Endothelial cell of umbilical vein (primary cell): ENCODE measurements at regions not wholly inside any gene's neighbourhood (a gene's known extent, or its start where the extent isn't known, plus 50 kb on each side); places are given as distances from the start of the nearest gene placed in this dataset.

Experiments used
- BruUV-seq: library from RNA; stranded (reverse); fragments of 400-500 nt; replicated peaks from 2 replicates; lab custom pipeline; 2021; lab: Mats Ljungman, UMichigan
- CTCF ChIA-PET: fragments of 300-600, 350-600 bp; sonication (Branson Sonifier 250); formaldehyde crosslinking; loops from one replicate; lab custom pipeline; 2021; ENCODE audit warnings: antibody characterized with exemption, inconsistent platforms; lab: Charles Lee
- POLR2A ChIA-PET: fragments of 300-600, 350-600 bp; sonication (Branson Sonifier 250); formaldehyde crosslinking; loops from one replicate; lab custom pipeline; 2021; ENCODE audit warnings: antibody characterized with exemption, inconsistent platforms; lab: Charles Lee
- DNase-seq: peaks from one replicate; pipeline ENCODE4 v3.0.0-alpha.2; 2011; ENCODE audit warnings: low read depth, low spot score
- FAIRE-seq: peaks from 2 replicates; lab custom pipeline; 2011; peaks lifted over from hg19 to GRCh38; lab: Jason Lieb, UNC
- H2AFZ ChIP-seq: 2 replicates; pipeline ENCODE4 v1.6.0; 2012; ENCODE audit warnings: low read depth, low read length, control low read depth, inconsistent platforms
- H3K27ac ChIP-seq: 2 replicates; pipeline ENCODE4 v1.5.1; 2011; ENCODE audit warnings: low read depth, mild to moderate bottlenecking, control low read depth, low read length, moderate library complexity; ENCODE audit not compliant: insufficient read depth
- H3K27me3 ChIP-seq, 2 experiments: 2 replicates each; pipeline versions ENCODE4 v1.6.0 to v1.6.1; 2011; ENCODE audit warnings: low read length in 2 of 2, mixed read lengths in 1 of 2; ENCODE audit not compliant: control insufficient read depth in 2 of 2, insufficient read depth in 2 of 2
- H3K36me3 ChIP-seq, 2 experiments: 2 replicates in 1 of 2; 3 replicates in 1 of 2; pipeline ENCODE4 v1.5.1; 2011; ENCODE audit warnings: low read length in 2 of 2, mild to moderate bottlenecking in 1 of 2, moderate library complexity in 1 of 2; ENCODE audit not compliant: control insufficient read depth in 2 of 2, insufficient read depth in 2 of 2; ENCODE audit errors: extremely low read depth in 1 of 2
- H3K4me1 ChIP-seq: 3 replicates; pipeline ENCODE4 v1.5.1; 2011; ENCODE audit warnings: mild to moderate bottlenecking, low read length; ENCODE audit not compliant: control insufficient read depth, insufficient read depth; ENCODE audit errors: extremely low read depth
- H3K4me2 ChIP-seq: 2 replicates; pipeline ENCODE4 v1.6.1; 2011; ENCODE audit warnings: low read length, control low read depth, mixed read lengths; ENCODE audit not compliant: insufficient read depth
- H3K4me3 ChIP-seq, 3 experiments: fragments of 200-600 bp in 1 of 3; sonication (generic), shearing (Covaris generic) in 1 of 3; replicated peaks in 1 of 3; 2 replicates each; pipeline ENCODE4 v1.5.1; 2011 to 2016; ENCODE audit warnings: control low read depth in 3 of 3, low read length in 3 of 3, mild to moderate bottlenecking in 2 of 3, inconsistent platforms in 1 of 3, low read depth in 1 of 3, moderate library complexity in 1 of 3; ENCODE audit not compliant: insufficient read depth in 1 of 3
- H3K79me2 ChIP-seq: 2 replicates; pipeline ENCODE4 v1.6.0; 2012; ENCODE audit warnings: low read length, inconsistent platforms; ENCODE audit not compliant: control insufficient read depth, insufficient read depth
- H3K9ac ChIP-seq: replicated peaks from 2 replicates; pipeline ENCODE3; 2011; ENCODE audit warnings: low read length, control low read depth; ENCODE audit not compliant: insufficient read depth; ENCODE audit errors: extremely low read depth
- H3K9me1 ChIP-seq: replicated peaks from 3 replicates; pipeline ENCODE4 v1.6.0; 2011; ENCODE audit warnings: mild to moderate bottlenecking, low read length; ENCODE audit not compliant: control insufficient read depth, insufficient read depth; ENCODE audit errors: extremely low read depth
- H3K9me3 ChIP-seq: replicated peaks from 2 replicates; pipeline ENCODE4 v1.5.1; 2012; ENCODE audit warnings: low read length, inconsistent platforms; ENCODE audit not compliant: control insufficient read depth, insufficient read depth
- H4K20me1 ChIP-seq: replicated peaks from 2 replicates; pipeline ENCODE3; 2011; ENCODE audit warnings: mild to moderate bottlenecking, low read length; ENCODE audit not compliant: control insufficient read depth, insufficient read depth; ENCODE audit errors: extremely low read depth
- CTCF ChIP-seq, 2 donors: IDR thresholded peaks; 1 replicate in 1 of 2; 2 replicates in 1 of 2; pipeline ENCODE4 v1.5.1; 2011; ENCODE audit warnings: low read length in 2 of 2, mild to moderate bottlenecking in 2 of 2, moderate library complexity in 2 of 2, control low read depth in 1 of 2, inconsistent platforms in 1 of 2, low read depth in 1 of 2; ENCODE audit not compliant: insufficient read depth in 1 of 2; ENCODE audit errors: extremely low read depth in 1 of 2
- EZH2 ChIP-seq: IDR thresholded peaks from 2 replicates; pipeline ENCODE4 v1.6.1; 2012; ENCODE audit warnings: borderline replicate concordance, low read depth, mild to moderate bottlenecking, moderate library complexity, low read length, inconsistent platforms; ENCODE audit not compliant: severe bottlenecking
- FOS ChIP-seq: IDR thresholded peaks from 2 replicates; pipeline ENCODE4 v1.6.1; 2011; ENCODE audit warnings: mild to moderate bottlenecking, low read length, moderate library complexity, borderline replicate concordance; ENCODE audit not compliant: insufficient read depth
- GATA2 ChIP-seq: IDR thresholded peaks from 2 replicates; pipeline ENCODE4 v1.7.0; 2011; ENCODE audit warnings: low read depth, mild to moderate bottlenecking, moderate library complexity, mixed read lengths, low read length; ENCODE audit not compliant: insufficient read length, insufficient read depth
- JUN ChIP-seq: IDR thresholded peaks from 2 replicates; pipeline ENCODE4 v1.6.1; 2011; ENCODE audit warnings: borderline replicate concordance, low read depth; ENCODE audit not compliant: insufficient read length, insufficient read depth
- MYC ChIP-seq: IDR thresholded peaks from one replicate; pipeline ENCODE4 v1.6.1; 2011; ENCODE audit warnings: mild to moderate bottlenecking, low read depth, low read length
- POLR2AphosphoS5 ChIP-seq: IDR thresholded peaks from 2 replicates; pipeline ENCODE4 v1.6.1; 2012; ENCODE audit warnings: low read depth, mild to moderate bottlenecking, control low read depth, low read length, moderate library complexity; ENCODE audit not compliant: insufficient read depth
- dilution Hi-C: fragments of 300-500 bp; cut with MboI; formaldehyde crosslinking; loops from one replicate; pipeline ENCODE4 v1.15.0; 2019; ENCODE audit warnings: low sequenced_read_pairs; ENCODE audit not compliant: extremely low pct_ligation_motif_present
- intact Hi-C: fragments of 100-400 bp; cut with micrococcal nuclease; formaldehyde crosslinking; loops from one replicate; pipeline ENCODE4 v1.10.0; 2022

DNA sequence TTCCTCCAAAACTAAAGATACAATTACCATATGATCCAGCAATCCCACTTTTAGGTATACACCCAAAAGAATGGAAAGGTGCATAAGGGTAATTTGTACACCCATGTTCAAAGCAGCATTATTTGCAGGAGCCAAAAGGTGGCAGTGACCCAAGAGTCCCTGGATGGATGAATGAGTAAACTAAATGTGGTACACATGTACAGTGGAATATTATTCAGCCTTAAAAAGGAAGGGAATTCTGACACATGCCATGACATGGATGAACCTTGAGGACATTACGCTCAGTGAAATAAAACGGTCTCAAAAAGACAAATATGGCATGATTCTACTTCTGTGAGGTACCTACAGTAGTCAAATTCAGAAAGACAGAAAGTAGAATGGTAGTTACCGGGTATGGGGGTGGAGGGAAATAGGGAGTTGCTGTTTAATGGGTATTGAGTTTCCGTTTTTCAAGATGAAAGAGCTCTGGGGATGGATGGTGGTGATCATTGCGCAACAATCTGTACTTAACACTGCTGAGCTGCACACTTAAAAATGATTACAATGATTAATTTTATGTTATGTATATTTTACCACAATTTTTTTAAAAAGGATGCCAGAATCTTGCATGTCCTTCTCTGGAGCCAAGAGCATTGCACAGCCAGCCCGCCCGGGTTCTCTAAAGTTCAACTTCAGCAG is 518.9 kb upstream of the JARID2 start:
- Histone ChIP-seq H3K9me1 (no peaks in the 10 kb centered on the region), H3K27me3 (no peaks in the 10 kb centered on the region), H3K27ac (no peak overlapping the region), H3K4me2 (no peak overlapping the region), H3K9ac (no peak overlapping the region), H4K20me1 (no peaks in the 10 kb centered on the region), H3K4me3 (no peak overlapping the region), H2AFZ (no peak overlapping the region), H3K79me2 (no peaks in the 10 kb centered on the region), H3K9me3 (no peaks in the 10 kb centered on the region), H3K36me3 (no peaks in the 10 kb centered on the region), H3K4me1 (no peaks in the 10 kb centered on the region)
- no peak for FAIRE-seq
- CTCF ChIA-PET, result no interaction called here
- dilution Hi-C loops, result no loop called here
- POLR2A ChIA-PET, result no interaction called here
- no TSS peak for BruUV-seq
- intact Hi-C loops, result no loop called here
- no peak for TF ChIP-seq FOS
- TF ChIP-seq JUN, result no peak
- TF ChIP-seq GATA2, result no peak
- no peak for TF ChIP-seq POLR2AphosphoS5
- TF ChIP-seq MYC, result no peak
- no peak for TF ChIP-seq EZH2
- no peak for TF ChIP-seq CTCF (IDR thresholded peaks at IDR 0.05; ENCODE audit: extremely low read depth in 1 of 2, insufficient read depth in 1 of 2, low read depth in 1 of 2, low read length in 2 of 2)
- DNase-seq, result no peak
